Fibroblast of pulmonary artery (primary cell): ENCODE measurements at regions not wholly inside any gene's neighbourhood (a gene's known extent, or its start where the extent isn't known, plus 50 kb on each side); places are given as distances from the start of the nearest gene placed in this dataset.

ENCODE experiments used
- DNase-seq: peaks from one replicate; pipeline ENCODE4 v3.0.0-alpha.2; 2010; ENCODE audit warnings: low read depth
- H3K4me3 ChIP-seq: replicated peaks from 2 replicates; pipeline ENCODE4 v1.5.1; 2011; ENCODE audit warnings: low read depth, mild to moderate bottlenecking, control low read depth, low read length, moderate library complexity
- CTCF ChIP-seq: IDR thresholded peaks from 2 replicates; pipeline ENCODE4 v1.5.1; 2011; ENCODE audit warnings: mild to moderate bottlenecking, control low read depth, low read length, inconsistent platforms; ENCODE audit errors: missing control alignments

DNA sequence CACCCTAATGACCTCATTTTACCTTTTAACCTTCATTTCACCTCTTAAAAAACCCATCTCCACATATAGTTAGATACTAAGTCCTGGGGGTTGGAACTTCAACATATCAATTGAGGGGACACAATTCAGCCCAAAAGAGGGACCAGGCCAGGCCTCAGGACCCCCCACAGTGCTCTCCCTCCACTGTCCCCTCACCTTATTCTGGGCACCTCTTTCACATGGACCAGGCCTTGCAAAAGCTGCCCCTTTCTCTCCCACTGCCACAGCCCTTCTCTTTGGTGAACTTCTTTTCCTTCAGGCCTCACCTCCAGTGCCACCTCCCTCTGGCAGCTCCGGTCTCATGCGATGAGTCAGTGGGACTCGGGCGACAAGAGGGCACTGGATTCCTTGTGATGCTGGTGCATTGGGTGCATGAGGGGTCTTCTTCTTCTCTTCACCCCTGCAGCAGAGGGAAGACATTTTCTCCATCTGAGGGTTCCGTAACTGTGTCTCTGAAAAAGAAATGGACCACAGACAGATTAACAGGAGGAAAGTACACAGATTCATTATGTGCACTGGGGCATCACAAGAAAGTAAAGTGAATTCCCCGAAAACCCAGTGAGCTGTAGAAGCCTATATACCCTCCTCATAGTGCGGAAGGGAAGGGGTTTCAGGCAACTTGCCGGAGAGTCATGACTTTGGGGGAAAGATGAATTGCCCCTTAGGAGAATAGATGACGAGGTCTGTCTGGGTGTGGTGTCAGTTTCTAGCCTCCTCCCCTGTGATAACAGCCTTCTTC, 288.7 kb upstream of the IGFBP3 start:
- no peak for TF ChIP-seq CTCF
- DNase-seq, result no peak
- no peak overlapping the region for H3K4me3 ChIP-seq

- no peak overlapping the region for H3K4me3 ChIP-seq
- no peak for DNase-seq
- no peak for TF ChIP-seq CTCF
Measured at GRCh38 chr7:46208635-46209525, 287.8 kb upstream of the IGFBP3 start.

- H3K4me3 ChIP-seq, result no peak overlapping the region
- no peak for DNase-seq
- TF ChIP-seq CTCF, result no peak
Measured at GRCh38 chr7:46207931-46208634, 287.0 kb upstream of the IGFBP3 start.

DNA sequence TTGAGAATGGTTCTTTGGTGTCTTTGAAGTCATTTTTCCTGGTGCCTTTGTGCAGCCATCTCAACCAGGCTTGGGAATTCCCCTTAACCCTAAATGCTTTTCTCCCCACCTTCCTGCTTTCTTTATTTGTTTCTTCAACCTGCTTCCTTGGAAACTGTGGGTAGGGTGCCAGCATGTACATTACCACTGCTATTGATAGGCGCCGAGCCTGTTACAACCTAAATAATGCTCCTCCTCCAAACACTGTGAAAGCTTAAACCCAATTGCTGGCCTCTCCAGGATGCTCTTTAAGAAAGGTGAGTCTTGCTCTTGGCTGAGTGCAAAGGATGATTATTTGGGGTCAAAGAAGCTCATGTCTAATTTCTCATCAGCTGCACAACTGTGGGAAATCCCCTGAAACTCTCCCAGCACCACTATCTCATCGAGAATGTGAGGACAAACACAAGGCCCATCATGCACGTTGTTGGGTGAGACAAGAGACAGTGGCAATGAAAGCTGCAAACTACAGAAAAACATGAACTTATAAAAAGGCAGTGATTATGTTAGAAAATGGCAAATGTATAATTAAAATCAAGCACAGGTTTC, 285.5 kb upstream of the IGFBP3 start:
- TF ChIP-seq CTCF, result no peak
- H3K4me3 ChIP-seq, result no peak overlapping the region
- no peak for DNase-seq

DNA sequence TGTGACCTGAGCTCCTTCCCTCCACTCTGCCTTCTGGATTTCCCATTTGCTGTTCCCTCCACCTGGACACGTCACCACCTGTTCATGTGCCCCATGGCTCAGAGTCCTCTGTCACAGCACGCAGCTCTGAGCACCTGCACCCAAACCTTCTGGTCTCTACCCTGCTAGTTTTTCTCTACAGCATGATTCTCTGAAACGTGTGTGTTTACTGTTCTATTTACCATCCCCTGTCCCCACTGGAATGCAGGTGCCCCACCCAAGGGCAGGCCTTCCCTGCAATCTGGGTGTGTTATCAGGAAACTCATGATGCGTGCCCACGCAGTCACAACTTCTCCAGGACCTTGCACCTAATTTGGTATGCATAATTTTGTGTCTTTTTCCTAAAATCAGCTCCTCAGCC, 284.4 kb upstream of the IGFBP3 start:
- no peak overlapping the region for H3K4me3 ChIP-seq
- DNase-seq, result no peak
- no peak for TF ChIP-seq CTCF

- no peak overlapping the region for H3K4me3 ChIP-seq
- no peak for TF ChIP-seq CTCF
- DNase-seq, result no peak
Measured at GRCh38 chr7:46203926-46204325, 282.9 kb upstream of the IGFBP3 start.
